Naive thymus-derived CD8-positive, alpha-beta T cell (primary cell): ENCODE measurements at regions not wholly inside any gene's neighbourhood (a gene's known extent, or its start where the extent isn't known, plus 50 kb on each side); places are given as distances from the start of the nearest gene placed in this dataset.

Experiments
- ATAC-seq, 2 donors: fragments of 150-1000 bp; cut with Tn5 transposase in 1 of 2; sonication (Bioruptor Pico), chemical (Tn5 transposase) in 1 of 2; 1 replicate in 1 of 2; 2 replicates in 1 of 2; pipeline ENCODE4 v1.10.0; 2021; ENCODE audit warnings: mild to moderate bottlenecking in 2 of 2, moderate library complexity in 2 of 2
- POLR2A ChIA-PET: fragments of 350-600 bp; sonication (Branson Sonifier 250); formaldehyde crosslinking; loops from one replicate; lab custom pipeline; 2021; ENCODE audit warnings: antibody characterized with exemption; lab: Charles Lee
- DNase-seq, 10 donors: peaks; one replicate each; pipeline versions ENCODE4 v3.0.0 to v3.0.0-alpha.2; 2020 to 2022
- H3K27ac Mint-ChIP-seq, 10 donors: one replicate each; pipeline ENCODE4 v1.8.0; 2020 to 2022; ENCODE audit warnings: mild to moderate bottlenecking in 10 of 10, mixed read lengths in 10 of 10, moderate library complexity in 4 of 10, inconsistent platforms in 1 of 10
- H3K27me3 Mint-ChIP-seq, 5 donors: one replicate each; pipeline ENCODE4 v1.8.0; 2021 to 2022; ENCODE audit warnings: mixed read lengths in 5 of 5
- H3K36me3 Mint-ChIP-seq, 3 donors: one replicate each; pipeline ENCODE4 v1.8.0; 2020 to 2022; ENCODE audit warnings: mixed read lengths in 3 of 3, mild to moderate bottlenecking in 2 of 3, inconsistent platforms in 1 of 3
- H3K4me1 Mint-ChIP-seq, 4 donors: one replicate each; pipeline ENCODE4 v1.8.0; 2021 to 2022; ENCODE audit warnings: mixed read lengths in 4 of 4
- H3K4me3 Mint-ChIP-seq, 10 donors: one replicate each; pipeline ENCODE4 v1.8.0; 2020 to 2022; ENCODE audit warnings: mild to moderate bottlenecking in 10 of 10, mixed read lengths in 10 of 10, moderate library complexity in 6 of 10, inconsistent platforms in 1 of 10
- H3K9me3 Mint-ChIP-seq, 9 donors: one replicate each; pipeline ENCODE4 v1.8.0; 2020 to 2022; ENCODE audit warnings: mixed read lengths in 9 of 9, mild to moderate bottlenecking in 3 of 9, inconsistent platforms in 1 of 9, moderate library complexity in 1 of 9

GRCh38 chr18:77671456-77672167, 422.0 kb downstream of the GALR1 start:
- POLR2A ChIA-PET = no interaction called here
- Mint-ChIP-seq H3K4me1 (peaks cover 0 to 3% (median under 1%) of the 10 kb centered on the region in 4 donors), H3K27ac (peak overlapping the region in 1 of 10 donors; percentile 29), H3K27me3 (peaks cover 11 to 31% (median 20%) of the 10 kb centered on the region in 5 donors), H3K36me3 (no peaks in the 10 kb centered on the region), H3K4me3 (peak overlapping the region in 2 of 10 donors; percentile 2 to 34), H3K9me3 (peaks cover 0 to 3% (median 0%) of the 10 kb centered on the region in 9 donors)
- DNase-seq (no peak), ATAC-seq (no peak)

GRCh38 chr18:77676910-77677309, 427.3 kb downstream of the GALR1 start:
- DNase-seq = no peak
- peaks cover 2 to 8% (median 3%) of the 10 kb centered on the region in 4 donors for H3K4me1 Mint-ChIP-seq
- POLR2A ChIA-PET = no interaction called here
- H3K27ac Mint-ChIP-seq = no peak overlapping the region
- H3K9me3 Mint-ChIP-seq = peaks cover 0 to 3% (median 0%) of the 10 kb centered on the region in 9 donors
- H3K36me3 Mint-ChIP-seq = no peaks in the 10 kb centered on the region
- peaks cover 10 to 32% (median 23%) of the 10 kb centered on the region in 5 donors for H3K27me3 Mint-ChIP-seq
- no peak for ATAC-seq
- H3K4me3 Mint-ChIP-seq = no peak overlapping the region

DNA sequence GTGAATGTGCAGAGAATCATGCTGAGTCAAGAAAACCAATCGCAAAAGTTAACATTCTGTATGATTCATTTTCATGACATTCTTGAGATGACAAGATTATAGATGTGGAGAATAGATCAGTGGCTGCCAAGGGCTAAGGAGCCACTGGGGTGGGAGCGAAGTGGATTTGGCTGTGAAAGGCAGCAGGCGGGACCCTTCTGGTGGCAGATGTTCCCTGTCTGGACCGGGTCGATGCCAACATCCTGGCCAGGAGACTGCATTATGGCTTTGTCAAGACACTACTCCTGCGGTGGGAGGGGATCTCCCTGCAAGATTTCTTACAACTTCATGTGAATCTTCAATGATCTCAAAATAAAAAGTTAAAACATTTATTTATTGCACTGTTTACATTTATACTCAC, 427.9 kb downstream of the GALR1 start:
- peaks cover 2 to 8% (median 3%) of the 10 kb centered on the region in 4 donors for H3K4me1 Mint-ChIP-seq
- H3K4me3 Mint-ChIP-seq = no peak overlapping the region
- H3K27me3 Mint-ChIP-seq = peaks cover 10 to 32% (median 22%) of the 10 kb centered on the region in 5 donors
- no peaks in the 10 kb centered on the region for H3K36me3 Mint-ChIP-seq
- ATAC-seq (no peak), DNase-seq (no peak)
- POLR2A ChIA-PET = no interaction called here
- no peak overlapping the region for H3K27ac Mint-ChIP-seq
- H3K9me3 Mint-ChIP-seq = peaks cover 0 to 3% (median 0%) of the 10 kb centered on the region in 9 donors

DNA sequence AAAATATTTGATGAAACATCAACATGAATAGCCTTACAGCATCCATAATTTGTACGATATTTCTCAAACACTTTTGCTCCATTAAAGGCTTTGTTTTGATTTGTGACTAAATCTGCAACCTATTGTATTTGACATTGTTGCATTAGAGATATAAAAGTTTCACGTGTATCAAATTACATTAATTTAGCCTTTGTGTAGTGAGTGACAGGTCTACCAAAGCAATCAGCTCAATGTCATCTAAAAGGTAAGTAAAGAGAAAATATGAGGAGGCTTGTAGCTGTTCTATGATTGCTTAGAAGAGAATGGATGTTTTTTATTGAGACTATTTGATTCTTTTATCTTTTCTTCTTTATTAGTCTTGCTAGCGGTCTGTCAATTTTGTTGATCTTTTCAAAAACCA, 430.2 kb downstream of the GALR1 start:
- H3K4me3 Mint-ChIP-seq = no peak overlapping the region
- no peak overlapping the region for H3K27ac Mint-ChIP-seq
- peaks cover 0 to 3% (median 0%) of the 10 kb centered on the region in 9 donors for H3K9me3 Mint-ChIP-seq
- H3K4me1 Mint-ChIP-seq = peaks cover 2 to 8% (median 3%) of the 10 kb centered on the region in 4 donors
- DNase-seq (no peak), ATAC-seq (no peak)
- POLR2A ChIA-PET = no interaction called here
- peaks cover 5 to 23% (median 11%) of the 10 kb centered on the region in 5 donors for H3K27me3 Mint-ChIP-seq
- H3K36me3 Mint-ChIP-seq = no peaks in the 10 kb centered on the region

DNA sequence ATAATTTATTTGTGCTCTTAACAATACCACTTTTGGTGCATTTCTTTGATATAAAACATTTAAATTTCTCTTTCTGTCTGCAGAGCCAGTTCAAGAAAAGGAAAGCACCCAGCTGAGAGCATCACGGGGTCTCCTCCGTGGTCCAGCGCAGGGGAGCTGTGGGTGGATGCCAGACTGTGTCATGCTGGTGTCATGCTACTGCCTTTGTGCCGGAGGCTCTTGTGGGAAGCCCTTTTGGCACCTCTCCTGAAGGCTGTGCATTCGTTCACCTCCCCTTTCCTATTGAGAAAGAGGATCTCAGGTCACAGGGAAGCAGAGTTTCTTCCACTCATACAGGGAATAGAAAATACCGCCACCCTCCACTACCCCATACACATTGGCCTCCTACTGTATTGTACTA, 450.4 kb downstream of the GALR1 start:
- Mint-ChIP-seq H3K27ac (no peak overlapping the region), H3K4me1 (no peaks in the 10 kb centered on the region)

DNA sequence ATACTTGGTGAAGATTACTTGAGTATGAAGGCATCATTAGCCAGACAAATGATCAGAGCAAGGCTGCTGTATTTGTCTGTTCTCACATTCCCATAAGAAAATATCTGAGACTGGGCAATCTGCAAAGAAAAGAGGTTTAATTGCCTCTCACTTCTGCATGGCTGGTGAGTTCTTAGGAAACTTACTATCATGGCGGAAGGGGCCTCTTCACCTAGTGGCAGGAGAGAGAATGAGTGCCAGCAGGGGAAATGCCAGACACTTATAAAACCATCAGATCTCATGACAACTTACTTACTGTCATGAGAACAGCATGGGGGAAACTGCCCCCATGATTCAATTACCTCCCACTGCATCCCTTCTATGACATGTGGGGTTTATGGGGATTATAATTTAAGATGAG, 452.3 kb downstream of the GALR1 start:
- Mint-ChIP-seq H3K27me3 (peaks cover 16 to 68% (median 30%) of the 10 kb centered on the region in 5 donors), H3K4me3 (no peak overlapping the region), H3K36me3 (no peaks in the 10 kb centered on the region), H3K4me1 (no peaks in the 10 kb centered on the region), H3K27ac (no peak overlapping the region), H3K9me3 (no peaks in the 10 kb centered on the region)
- ATAC-seq = no peak
- POLR2A ChIA-PET = no interaction called here
- DNase-seq = no peak

More for the DNA sequence above, 450.4 kb downstream of the GALR1 start:
- Mint-ChIP-seq H3K4me3 (no peak overlapping the region), H3K9me3 (no peaks in the 10 kb centered on the region), H3K27me3 (peaks cover 15 to 49% (median 25%) of the 10 kb centered on the region in 5 donors), H3K36me3 (no peaks in the 10 kb centered on the region)
- ATAC-seq (no peak), DNase-seq (no peak)
- POLR2A ChIA-PET = no interaction called here

- peaks cover 16 to 76% (median 30%) of the 10 kb centered on the region in 5 donors for H3K27me3 Mint-ChIP-seq
- ATAC-seq (no peak), DNase-seq (peak in 4 of 10 donors; percentile 1 to 11 (median 6))
- H3K27ac Mint-ChIP-seq = no peak overlapping the region
- POLR2A ChIA-PET = no interaction called here
- H3K4me1 Mint-ChIP-seq = no peaks in the 10 kb centered on the region
- no peaks in the 10 kb centered on the region for H3K36me3 Mint-ChIP-seq
- no peak overlapping the region for H3K4me3 Mint-ChIP-seq
- no peaks in the 10 kb centered on the region for H3K9me3 Mint-ChIP-seq
These were observed 453.0 kb downstream of the GALR1 start for GRCh38 chr18:77702686-77703085.

DNA sequence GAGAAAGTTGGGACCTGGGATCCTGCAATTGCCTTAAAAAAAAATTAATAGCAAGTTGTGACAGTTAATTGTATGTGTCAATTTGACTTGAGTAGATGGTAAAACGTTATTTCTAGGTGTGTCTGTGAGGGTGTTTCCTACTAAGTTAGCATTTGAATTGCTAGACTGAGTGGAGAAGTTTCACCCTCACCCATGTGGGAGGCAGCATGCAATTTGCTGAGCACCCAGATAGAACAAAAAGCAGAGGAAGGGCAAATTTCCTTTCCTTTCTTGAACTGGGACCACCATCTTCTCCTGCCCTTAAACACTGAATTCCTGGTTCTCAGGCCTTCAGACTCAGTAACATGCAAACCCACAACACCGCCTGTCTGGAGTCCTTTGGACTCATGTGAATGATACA, 455.7 kb downstream of the GALR1 start:
- ATAC-seq (no peak), DNase-seq (no peak)
- Mint-ChIP-seq H3K9me3 (no peaks in the 10 kb centered on the region), H3K4me3 (no peak overlapping the region), H3K36me3 (no peaks in the 10 kb centered on the region), H3K27me3 (peaks cover 15 to 74% (median 23%) of the 10 kb centered on the region in 5 donors), H3K4me1 (no peaks in the 10 kb centered on the region), H3K27ac (no peak overlapping the region)
- POLR2A ChIA-PET = no interaction called here

- Mint-ChIP-seq H3K4me1 (no peaks in the 10 kb centered on the region), H3K36me3 (no peaks in the 10 kb centered on the region), H3K27me3 (peaks cover 11 to 51% (median 20%) of the 10 kb centered on the region in 5 donors), H3K27ac (no peak overlapping the region), H3K4me3 (no peak overlapping the region), H3K9me3 (no peaks in the 10 kb centered on the region)
- DNase-seq (no peak), ATAC-seq (no peak)
- POLR2A ChIA-PET = no interaction called here
These were observed 459.3 kb downstream of the GALR1 start for GRCh38 chr18:77708826-77709506.

GRCh38 chr18:77711096-77711495, 461.4 kb downstream of the GALR1 start:
- no peak overlapping the region for H3K27ac Mint-ChIP-seq
- ATAC-seq = no peak
- no peaks in the 10 kb centered on the region for H3K36me3 Mint-ChIP-seq
- H3K9me3 Mint-ChIP-seq = no peaks in the 10 kb centered on the region
- no peak overlapping the region for H3K4me3 Mint-ChIP-seq
- peaks cover 4 to 29% (median 11%) of the 10 kb centered on the region in 5 donors for H3K27me3 Mint-ChIP-seq
- no peaks in the 10 kb centered on the region for H3K4me1 Mint-ChIP-seq
- POLR2A ChIA-PET = no interaction called here
- DNase-seq = no peak

- Mint-ChIP-seq H3K36me3 (no peaks in the 10 kb centered on the region), H3K27me3 (peaks cover 10 to 23% (median 22%) of the 10 kb centered on the region in 5 donors), H3K4me1 (no peaks in the 10 kb centered on the region), H3K27ac (no peak overlapping the region), H3K9me3 (peaks cover 0 to 2% (median 0%) of the 10 kb centered on the region in 9 donors), H3K4me3 (no peak overlapping the region)
- POLR2A ChIA-PET = no interaction called here
- ATAC-seq (no peak), DNase-seq (no peak)
These were observed 465.1 kb downstream of the GALR1 start for GRCh38 chr18:77714716-77715115.

DNA sequence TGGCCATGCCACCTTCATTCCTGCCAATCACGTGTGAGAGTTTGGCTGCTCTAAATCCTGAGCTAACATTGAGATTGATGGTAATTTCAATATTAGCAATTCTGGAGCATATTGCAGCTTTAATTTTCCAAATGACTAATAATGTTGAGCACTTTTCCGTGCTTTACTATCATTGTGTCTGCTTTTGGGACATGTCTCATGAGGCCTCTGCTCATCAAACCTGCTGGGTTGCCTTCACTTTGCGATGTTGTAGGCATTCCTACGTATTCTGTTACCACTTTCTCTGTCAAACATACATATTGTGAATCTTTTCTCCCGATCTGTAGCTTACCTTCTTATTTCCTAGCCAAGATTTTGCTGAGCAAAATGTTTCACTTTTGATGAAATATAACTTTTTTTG, 466.6 kb downstream of the GALR1 start:
- DNase-seq (no peak), ATAC-seq (no peak)
- Mint-ChIP-seq H3K4me1 (no peaks in the 10 kb centered on the region), H3K27me3 (peaks cover 10 to 21% (median 16%) of the 10 kb centered on the region in 5 donors), H3K4me3 (no peak overlapping the region), H3K9me3 (peaks cover 0 to 2% (median 0%) of the 10 kb centered on the region in 9 donors), H3K36me3 (no peaks in the 10 kb centered on the region), H3K27ac (no peak overlapping the region)
- POLR2A ChIA-PET = no interaction called here

- POLR2A ChIA-PET = no interaction called here
- DNase-seq = no peak
- H3K36me3 Mint-ChIP-seq = no peaks in the 10 kb centered on the region
- no peak overlapping the region for H3K27ac Mint-ChIP-seq
- H3K27me3 Mint-ChIP-seq = peaks cover 5 to 21% (median 9%) of the 10 kb centered on the region in 5 donors
- H3K4me1 Mint-ChIP-seq = no peaks in the 10 kb centered on the region
- H3K4me3 Mint-ChIP-seq = no peak overlapping the region
- no peak for ATAC-seq
- H3K9me3 Mint-ChIP-seq = no peaks in the 10 kb centered on the region
These were observed 483.8 kb downstream of the GALR1 start for GRCh38 chr18:77733292-77733903.
